ENCODE measurements at regions not wholly inside any gene's neighbourhood (a gene's known extent, or its start where the extent isn't known, plus 50 kb on each side); places are given as distances from the start of the nearest gene placed in this dataset.

DNA sequence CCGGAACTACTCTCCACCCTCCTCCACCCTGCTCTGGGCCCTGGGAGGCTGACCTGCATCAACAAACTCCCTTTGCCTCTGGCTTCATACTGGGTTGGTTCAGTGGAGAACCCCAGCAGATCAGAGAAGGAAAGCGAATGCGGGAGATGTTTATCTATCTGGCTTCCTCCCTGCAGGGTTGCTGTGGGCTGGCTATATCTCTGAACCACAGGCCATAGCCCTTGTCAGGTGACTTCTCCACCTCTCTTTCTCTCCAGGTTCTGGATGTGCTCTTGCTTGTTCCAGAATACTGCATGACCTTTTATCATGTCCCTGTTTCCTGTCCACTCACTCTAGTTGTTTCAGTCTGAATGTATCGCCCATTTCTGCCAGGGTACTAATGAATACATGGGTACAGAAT lies 51.7 kb upstream of the IFRD1 start:
- TF ChIP-seq POLR2AphosphoS5 (IDR thresholded peaks at IDR 0.05; ENCODE audit: insufficient read depth, low read depth, low read length), result no peak
- TF ChIP-seq JUN (IDR thresholded peaks at IDR 0.05; ENCODE audit: borderline replicate concordance, insufficient read depth, insufficient read length, low read depth), result no peak
- no peak for TF ChIP-seq MYC (IDR thresholded peaks at IDR 0.05; ENCODE audit: low read depth, low read length)
- TF ChIP-seq CTCF (IDR thresholded peaks at IDR 0.05; ENCODE audit: extremely low read depth in 1 of 2, insufficient read depth in 1 of 2, low read depth in 1 of 2, low read length in 2 of 2), result no peak
- no peak for TF ChIP-seq EZH2 (IDR thresholded peaks at IDR 0.05; ENCODE audit: borderline replicate concordance, low read depth, low read length, severe bottlenecking)
- no peak for TF ChIP-seq GATA2 (IDR thresholded peaks at IDR 0.05; ENCODE audit: insufficient read depth, insufficient read length, low read depth, low read length)
- no peak for TF ChIP-seq MAX (IDR thresholded peaks at IDR 0.05; ENCODE audit: insufficient read depth, insufficient read length)
- no peak for TF ChIP-seq FOS (IDR thresholded peaks at IDR 0.05; ENCODE audit: borderline replicate concordance, insufficient read depth, low read length)
- no peak for TF ChIP-seq POLR2A (IDR thresholded peaks at IDR 0.05; ENCODE audit: low read depth, low read length)
- Histone ChIP-seq H3K4me1 (ENCODE audit: control insufficient read depth, extremely low read depth, insufficient read depth, low read length) (no peaks in the 10 kb centered on the region), H4K20me1 (replicated peaks; ENCODE audit: control insufficient read depth, extremely low read depth, insufficient read depth, low read length) (no peaks in the 10 kb centered on the region), H3K27me3 (ENCODE audit: control insufficient read depth in 2 of 2, insufficient read depth in 2 of 2, low read length in 2 of 2) (peaks cover 3 to 21% of the 10 kb centered on the region in 2 experiments), H3K4me2 (ENCODE audit: insufficient read depth, low read length) (no peak overlapping the region), H3K9me1 (replicated peaks; ENCODE audit: control insufficient read depth, extremely low read depth, insufficient read depth, low read length) (no peaks in the 10 kb centered on the region), H3K9ac (replicated peaks; ENCODE audit: extremely low read depth, insufficient read depth, low read length) (no peak overlapping the region), H3K9me3 (replicated peaks; ENCODE audit: control insufficient read depth, insufficient read depth, low read length) (no peaks in the 10 kb centered on the region), H3K27ac (ENCODE audit: insufficient read depth, low read depth, low read length) (no peak overlapping the region), H3K4me3 (replicated peaks in 1 of 3; ENCODE audit: insufficient read depth in 1 of 3, low read depth in 1 of 3, low read length in 3 of 3) (no peak overlapping the region), H3K79me2 (ENCODE audit: control insufficient read depth, insufficient read depth, low read length) (no peaks in the 10 kb centered on the region), H2AFZ (ENCODE audit: low read depth, low read length) (no peak overlapping the region), H3K36me3 (ENCODE audit: control insufficient read depth in 2 of 2, extremely low read depth in 1 of 2, insufficient read depth in 2 of 2, low read length in 2 of 2) (no peaks in the 10 kb centered on the region)
- ChIA-PET POLR2A (no interaction called here), CTCF (no interaction called here)
- no TSS peak for BruUV-seq (replicated peaks)
- DNase-seq (ENCODE audit: low read depth, low spot score), result no peak
- FAIRE-seq, result no peak
- dilution Hi-C loops (cut with MboI; ENCODE audit: extremely low pct_ligation_motif_present, low sequenced_read_pairs) (no loop called here), intact Hi-C loops (cut with micrococcal nuclease) (no loop called here)
